ENCODE measurements at regions not wholly inside any gene's neighbourhood (a gene's known extent, or its start where the extent isn't known, plus 50 kb on each side); places are given as distances from the start of the nearest gene placed in this dataset.
"Not testable (repeated sequence)": the region's sequence is repeated elsewhere in the genome, so short reads cannot be mapped to it uniquely, and the experiment has no call there.

DNA sequence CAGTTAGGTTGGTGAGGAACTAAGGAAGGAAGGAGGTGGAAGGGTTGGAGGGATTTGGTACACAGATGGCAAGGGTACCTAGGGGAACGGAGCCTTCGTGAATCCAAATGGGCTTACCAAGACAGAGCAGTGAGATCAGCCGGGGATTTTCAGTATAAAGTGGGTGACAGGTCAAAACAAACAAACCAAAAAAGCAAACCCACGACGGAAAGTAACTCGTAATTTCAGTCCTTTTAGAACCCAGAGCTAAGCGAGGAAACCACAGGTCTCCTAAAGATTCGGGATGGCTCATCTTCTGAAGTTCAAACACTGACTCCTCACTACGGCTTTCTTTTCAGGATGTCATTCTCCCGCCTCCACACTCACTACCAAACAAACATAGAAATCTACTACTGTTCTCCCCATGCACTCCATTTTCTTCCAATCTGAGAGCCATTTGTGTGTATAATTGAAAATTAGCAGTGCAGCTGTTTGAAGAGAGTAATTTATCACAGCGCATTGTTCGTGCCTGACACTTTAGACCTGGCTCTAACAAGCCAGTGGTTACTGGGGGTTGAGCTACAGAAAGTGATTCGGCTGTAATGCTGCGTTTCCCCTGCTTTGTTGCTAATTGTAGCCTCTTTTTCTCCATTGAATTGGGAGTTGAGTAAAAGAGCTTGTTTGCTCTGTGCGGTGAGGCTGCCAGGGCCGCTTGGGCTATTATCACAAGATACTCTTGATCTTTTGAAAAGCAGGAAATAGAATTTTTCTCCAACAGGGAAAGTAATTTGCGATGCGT lies 64.7 kb upstream of the CCDC39 start:
- DNase-seq, result no peak

DNA sequence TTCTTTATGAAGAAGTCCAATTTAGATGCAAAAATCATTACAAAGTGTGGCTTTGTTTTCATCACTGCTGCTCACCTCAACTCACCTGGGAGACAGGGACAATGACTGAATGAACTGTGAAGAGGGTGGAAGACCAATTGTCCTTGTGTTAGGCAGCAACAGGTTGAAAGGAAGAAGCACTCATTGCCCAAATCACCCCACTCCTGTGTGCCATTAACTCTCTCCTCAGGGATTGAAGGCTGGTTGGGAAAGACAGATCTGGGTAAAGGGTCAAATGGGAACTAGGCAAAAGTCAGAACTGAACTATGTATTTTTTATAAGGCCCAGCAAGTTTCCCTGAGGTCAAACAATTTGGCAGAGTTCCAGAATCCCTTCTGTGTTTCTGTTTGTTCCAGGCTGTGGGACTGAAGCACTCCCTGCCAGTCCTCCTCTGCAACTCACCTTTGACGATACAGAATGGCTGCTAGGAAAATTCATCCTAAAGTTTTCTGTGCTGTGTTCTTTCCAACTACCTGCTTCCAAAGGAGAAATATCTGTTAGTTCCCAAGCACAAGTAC lies 68.6 kb upstream of the CCDC39 start:
- DNase-seq, result no peak

DNA sequence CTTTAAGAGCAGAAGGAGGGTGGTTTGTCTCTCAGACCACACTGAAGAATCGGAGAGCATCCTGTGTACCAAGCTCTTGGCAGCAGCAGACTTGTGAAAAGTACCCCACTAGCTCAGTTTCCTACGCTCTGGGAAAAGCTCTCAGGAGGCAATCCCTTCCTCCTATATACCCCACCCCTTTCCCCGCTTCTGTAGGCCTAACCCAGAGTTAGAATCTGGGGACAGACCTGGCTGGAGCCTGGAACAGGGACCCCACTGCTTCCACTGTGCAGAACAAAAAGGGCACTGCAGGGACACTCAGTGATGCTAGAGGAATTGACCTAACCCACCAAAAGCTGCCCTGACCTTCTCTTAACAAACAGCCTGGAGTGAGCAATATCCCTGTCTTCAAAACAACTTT lies 70.0 kb upstream of the CCDC39 start:
- no peak for DNase-seq

DNA sequence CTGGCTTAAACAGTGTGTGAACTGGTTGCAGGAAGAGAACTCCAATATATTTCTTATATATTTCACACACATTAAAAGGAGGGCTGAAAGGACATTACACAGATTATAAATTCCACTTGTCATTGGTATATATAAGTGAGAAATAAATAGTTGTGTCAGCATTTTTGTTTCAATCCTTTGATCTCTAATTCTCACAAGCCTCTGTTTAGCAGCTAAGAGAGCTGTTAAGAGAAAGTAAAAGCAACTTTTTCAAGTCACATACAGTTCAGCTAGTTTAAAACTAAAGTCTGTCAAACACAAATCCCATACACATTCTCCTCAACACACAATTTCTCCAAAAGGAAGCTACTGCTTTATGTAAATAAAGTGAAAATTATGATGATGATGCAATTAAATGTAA lies 70.5 kb upstream of the CCDC39 start:
- no peak for DNase-seq

DNA sequence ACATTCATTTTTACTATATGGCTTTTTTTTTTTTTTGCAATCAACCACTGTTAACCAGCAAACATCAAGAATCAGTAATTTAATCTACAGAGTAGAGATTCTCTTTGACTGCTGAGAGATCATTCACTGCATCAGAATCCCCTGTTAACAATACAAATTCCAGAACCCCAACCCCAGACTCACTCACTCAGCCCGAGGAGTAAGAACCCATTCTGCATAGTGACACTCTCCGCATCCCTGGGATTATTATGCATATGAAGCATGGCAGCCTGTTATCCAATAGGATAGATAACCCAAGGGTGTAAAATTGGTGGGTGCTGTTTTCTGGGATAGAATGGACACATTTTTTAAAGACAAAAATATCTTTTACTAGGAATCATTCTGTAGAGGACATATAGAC lies 76.3 kb upstream of the CCDC39 start:
- DNase-seq, result no peak

DNA sequence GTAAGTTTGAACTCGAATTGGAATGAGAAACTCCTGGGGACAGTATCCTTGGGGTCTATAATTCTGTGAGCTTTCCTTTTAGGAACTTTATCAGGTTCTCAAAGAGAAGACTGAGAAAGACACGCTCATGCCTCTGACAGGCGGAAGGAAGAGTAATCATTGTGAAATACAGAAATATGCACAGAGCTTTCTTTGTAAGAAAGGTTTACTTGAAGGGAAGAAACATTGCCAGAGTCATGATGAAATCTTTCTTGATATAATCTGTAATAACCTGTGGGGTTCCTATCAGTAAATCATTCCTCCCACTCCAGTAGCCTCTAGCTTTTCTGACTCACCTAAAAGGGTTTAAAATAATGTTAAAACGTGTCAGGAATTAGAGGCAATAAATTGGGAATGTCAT lies 83.6 kb upstream of the CCDC39 start:
- no peak for DNase-seq

DNA sequence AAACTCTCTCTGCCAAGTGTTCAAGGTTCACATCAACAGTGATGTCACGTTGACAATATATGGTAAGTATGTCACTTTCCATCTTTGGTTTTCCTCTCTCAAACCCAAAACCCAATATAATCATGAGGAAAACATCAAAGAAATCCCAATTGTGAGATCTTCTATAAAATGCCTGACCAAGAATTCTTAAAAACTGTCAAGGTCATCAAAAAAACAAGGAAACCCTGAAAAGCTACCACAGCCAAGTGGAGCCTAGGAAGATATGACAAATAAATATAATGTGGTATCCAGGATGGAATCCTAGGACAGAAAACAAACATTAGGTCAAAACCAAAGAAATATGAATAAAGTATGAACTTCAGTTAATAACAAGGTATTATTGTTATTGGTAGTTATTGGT lies 85.2 kb upstream of the CCDC39 start:
- DNase-seq, result no peak

DNA sequence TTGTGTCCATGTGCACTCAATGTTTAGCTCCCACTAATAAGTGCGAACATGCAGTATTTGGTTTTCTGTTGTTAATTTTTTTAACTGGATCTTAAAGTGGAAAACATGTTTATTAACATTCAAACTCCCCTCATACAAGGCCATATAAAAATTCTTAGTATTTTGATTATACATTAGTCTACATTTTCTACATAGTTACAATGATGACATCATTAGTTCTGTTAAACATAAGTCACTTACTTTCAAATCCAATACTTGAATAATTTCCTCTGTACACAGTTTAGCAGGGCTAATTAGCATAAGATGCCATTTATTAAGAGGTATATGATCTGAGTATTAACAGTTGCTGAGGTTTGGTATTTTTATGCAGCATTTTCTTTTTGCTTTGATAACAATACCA lies 91.3 kb upstream of the CCDC39 start:
- no peak for DNase-seq

DNA sequence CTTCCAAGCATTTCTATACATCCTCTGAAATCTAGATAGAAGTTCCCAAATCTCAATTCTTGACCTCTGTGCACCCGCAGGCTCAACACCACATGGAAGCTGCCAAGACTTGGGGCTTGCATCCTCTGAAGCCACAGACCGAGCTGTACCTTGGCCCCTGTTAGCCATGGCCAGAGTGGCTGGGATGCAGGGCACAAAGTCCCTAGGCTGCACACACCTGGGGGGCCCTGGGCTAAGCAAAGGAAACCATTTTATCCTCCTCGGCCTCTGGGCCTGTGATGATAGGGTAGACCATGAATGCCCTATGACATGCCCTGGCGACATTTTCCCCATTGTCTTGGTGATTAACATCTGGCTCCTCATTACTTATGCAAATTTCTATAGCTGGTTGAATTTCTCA lies 97.1 kb upstream of the CCDC39 start:
- DNase-seq, result no peak

DNA sequence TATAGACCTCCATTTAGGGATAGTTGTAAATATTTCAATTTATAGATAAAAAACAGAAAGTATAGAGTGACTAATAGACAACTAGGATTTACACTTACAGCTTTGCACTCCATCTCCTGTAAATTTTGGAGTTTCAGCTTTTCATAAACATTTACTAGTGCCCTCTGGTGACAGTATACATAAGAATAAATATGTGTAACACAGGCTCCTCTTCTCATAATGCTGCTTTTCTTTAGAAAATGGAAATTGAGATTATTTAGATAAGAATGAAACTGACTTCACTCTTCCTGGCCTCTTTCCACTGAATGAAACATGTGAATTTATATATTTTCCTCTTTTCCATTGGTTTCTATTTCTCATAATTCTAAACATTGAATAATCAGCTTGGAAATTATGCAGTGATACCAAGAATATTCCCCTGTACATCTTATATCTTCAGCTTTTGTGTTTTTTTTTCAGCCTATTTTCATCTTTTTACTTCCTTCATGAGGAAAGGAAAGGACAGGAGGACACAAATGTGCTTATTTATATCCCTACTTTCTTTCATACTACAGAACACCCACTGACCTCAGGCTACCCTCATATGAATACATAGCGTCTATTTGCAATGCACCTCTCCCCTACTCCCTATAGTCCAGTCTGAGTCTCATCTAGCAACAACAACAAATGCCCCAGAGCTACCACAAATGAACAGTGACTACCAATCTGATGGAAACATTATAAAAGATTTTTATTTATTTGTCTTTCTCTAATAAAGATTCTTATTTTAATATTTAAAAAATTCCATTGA lies 103.1 kb upstream of the CCDC39 start:
- DNase-seq, result no peak

DNA sequence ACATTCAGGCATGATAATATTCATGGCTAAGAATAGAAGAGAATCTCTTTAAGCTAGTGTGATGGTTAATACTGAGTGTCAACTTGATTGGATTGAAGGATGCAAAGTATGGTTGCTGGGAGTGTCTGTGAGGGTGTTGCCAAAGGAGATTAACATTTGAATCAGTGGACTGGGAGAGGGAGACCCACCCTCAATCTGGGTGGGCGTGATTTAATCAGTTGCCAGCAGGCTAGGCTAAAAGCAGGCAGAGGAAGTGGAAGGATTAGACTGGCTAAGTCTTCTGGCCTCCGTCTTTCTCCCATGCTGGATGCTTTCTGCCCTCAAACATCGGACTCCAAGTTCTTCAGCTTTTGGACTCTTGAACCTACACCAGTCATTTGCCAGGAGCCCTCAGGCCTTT lies 106.9 kb upstream of the CCDC39 start:
- DNase-seq, result not testable (repeated sequence)

DNA sequence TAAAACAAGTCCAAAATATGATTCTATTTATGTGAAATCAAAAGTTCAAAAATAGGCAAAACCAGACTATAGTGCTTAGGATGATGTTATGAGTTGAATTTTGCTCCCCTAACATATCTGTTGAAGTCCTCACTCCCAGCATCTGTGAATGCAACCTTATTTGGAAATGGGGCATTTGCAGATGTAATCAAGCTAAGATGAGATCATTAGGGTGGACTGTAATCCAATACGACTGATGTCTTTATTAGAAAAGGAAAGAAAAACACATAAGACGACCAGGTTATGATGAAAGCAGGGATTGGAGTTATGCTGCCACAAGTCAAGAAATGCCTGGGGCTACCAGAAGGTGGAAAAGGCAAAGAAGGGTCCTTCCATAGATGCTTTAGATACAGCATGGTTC lies 110.5 kb upstream of the CCDC39 start:
- DNase-seq, result no peak

DNA sequence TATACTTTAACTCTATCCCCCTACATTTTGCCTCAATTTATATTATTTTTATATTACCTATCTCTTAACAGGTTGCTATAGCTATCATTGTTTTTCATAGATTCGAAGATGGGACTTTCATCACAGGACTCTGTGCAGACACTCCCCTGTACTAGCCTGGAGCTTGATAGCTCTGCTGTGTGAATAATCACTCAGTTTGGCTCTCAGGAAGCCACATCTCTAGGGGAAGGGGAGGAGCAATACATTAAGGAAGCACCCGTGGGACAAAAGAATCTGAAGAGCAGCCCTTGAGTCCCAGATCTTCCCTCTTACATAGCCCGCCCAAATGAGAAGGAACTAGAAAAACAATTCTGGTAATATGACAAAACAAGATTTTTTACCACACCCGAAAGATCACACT lies 114.3 kb upstream of the FXR1 start:
- DNase-seq, result no peak

DNA sequence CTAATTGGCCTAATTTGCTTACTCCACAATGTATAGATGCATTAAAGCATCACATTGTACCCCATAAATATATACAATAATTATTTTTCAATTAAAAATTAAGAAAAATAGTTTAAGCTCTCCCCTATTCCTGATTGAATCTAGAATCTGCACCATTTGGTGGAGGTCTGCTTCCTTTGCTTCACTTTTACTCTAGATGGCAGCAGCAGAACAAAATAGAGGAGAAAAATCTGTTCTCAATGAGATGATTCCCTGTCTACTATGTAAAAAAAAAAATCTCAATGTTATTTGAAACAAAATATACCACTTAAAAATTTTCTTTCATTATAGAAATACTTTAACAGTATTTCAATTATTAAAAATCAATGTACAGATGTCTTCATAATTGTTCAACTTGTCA lies 109.6 kb upstream of the FXR1 start:
- DNase-seq, result peak; percentile 21

DNA sequence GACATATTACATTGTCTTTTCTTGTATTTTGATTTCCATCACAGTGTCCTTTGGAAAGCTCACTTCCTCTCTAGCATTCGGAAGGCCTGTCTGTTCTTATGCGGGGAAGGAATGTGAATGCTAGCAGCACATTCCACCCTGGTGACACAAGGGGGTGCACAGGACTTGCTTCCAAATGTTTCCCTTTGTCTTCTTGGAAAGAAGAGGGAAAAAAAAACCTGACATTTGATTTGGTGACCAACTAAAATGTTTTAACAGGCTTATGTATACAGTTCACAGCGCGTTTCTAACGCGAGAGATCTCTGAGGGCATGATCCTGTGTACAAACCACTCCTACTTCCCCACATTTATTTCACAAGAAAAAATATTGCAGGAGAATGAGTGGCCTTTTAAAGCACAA lies 107.6 kb upstream of the FXR1 start:
- peak; percentile 54 for DNase-seq

DNA sequence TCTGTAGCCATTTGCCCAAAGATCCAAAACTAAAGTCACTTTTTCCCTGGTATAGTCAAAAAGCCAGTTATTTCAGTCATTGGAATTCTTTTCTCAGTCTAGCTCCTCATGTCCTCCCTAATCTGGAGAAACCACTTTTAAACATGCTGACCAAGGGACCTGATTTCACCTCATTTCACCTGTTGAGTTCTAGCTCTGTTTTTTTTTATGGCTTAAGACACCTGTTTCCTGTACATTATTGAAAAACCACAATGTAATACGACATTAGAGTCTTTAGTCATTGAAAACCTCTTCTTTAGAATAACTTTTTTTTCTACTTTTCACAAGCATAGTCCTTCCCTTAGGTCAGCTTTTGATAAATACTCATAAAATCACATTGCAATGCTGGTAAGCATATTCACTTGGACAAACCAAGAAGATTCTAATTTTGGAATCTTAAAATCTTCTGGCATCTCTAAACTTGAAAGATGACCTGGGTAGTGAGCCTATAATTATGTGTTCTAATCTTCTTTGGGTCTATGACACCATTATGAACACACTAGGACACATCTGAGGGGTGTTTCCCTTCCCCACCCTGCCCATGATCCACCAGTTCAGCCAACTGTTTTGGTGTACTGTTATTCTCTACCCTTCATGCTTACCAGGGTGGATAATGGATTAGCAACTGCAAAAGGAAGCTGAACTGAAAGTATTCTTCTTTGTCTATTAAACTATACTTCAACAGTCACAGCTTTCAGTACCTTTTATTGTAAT lies 103.5 kb upstream of the FXR1 start:
- DNase-seq, result no peak

DNA sequence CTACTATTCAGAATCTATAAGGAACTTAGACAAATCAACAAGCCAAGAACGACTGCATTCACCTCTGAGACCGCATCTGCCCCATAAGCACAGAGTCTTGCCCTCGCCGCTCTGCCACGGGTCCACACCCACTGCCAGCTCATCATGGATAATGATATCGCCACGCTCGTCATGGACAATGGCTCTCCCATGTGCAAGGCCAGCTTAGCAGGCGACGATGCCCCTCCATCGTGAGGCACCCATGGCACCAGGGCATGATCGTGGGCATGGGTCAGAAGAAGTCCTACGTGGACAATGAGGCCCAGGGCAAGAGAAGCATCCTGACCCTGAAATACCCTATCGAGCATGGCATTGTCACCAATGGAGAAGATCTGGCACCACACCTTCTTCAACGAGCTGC lies 92.1 kb upstream of the FXR1 start:
- DNase-seq, result no peak

DNA sequence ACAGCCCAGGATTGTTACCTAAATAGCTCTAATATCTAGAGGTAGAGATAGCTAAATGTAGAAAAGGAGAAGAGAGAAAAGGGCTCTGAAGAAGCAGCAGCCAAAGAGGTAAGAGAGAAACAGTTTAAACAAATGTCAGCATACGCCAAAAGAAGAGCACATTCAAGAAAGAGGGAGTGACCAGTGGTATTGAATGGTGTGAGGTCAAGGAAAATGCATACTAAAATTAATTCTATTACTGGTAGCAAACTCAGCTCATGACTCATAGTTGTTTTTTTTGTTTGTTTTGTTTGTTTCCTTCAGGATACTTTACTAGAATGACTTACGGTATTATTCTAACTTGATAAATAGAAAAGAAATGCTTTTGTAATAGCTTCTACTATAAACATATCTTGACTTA lies 86.5 kb upstream of the FXR1 start:
- no peak for DNase-seq

DNA sequence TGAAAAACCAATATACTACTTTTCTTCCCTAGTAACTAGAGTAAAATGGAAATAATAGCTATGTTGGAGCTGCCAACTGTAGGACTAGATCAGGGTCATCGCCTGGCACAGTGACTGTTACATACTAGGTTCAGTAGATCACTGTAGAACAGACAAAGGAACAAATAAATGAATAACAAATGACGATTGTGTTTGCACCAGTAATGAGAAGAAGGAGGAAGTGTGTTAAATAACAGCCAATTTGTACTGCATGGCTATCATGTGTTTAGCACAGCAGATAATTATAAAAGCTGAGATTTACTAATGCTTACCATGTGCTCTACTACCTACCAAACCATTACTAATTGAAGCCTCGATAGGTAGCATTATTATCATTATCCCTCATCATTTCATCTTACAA lies 85.3 kb upstream of the FXR1 start:
- no peak for DNase-seq

DNA sequence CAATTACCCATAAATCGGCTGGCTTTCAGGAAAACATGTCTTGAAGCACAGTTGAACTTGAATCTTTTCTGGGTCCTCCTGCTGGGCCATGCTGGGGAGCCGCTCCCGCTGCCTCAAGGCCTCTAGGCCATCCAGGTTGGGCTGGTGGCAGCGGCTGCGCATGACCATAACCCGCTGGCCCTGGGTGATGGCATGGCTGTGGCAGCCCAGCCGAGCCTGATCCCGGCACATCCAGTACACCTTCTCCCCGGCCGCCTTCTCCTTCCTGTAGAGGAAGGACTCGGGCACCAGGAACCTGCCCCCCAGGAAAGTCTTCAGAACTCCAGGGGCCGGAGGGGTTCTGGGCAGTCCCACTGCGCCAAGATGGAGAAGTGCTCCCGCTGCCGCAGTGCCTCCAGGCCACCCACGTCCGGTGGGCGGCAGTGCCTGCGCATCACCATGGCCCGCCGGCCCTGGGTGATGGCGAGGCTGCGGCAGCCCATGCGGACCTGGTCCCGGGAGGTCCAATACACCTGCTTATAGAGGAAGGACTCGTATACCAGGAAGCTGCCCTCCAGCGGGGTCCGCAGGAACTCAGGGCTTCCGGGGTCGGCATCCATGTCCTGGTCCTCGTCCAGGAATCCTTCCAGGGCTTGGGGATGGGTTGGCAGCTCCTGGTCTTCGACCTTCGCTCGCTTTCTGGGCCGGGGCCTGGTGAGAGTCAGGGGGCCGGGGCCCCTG lies 84.3 kb upstream of the FXR1 start:
- no peak for DNase-seq

DNA sequence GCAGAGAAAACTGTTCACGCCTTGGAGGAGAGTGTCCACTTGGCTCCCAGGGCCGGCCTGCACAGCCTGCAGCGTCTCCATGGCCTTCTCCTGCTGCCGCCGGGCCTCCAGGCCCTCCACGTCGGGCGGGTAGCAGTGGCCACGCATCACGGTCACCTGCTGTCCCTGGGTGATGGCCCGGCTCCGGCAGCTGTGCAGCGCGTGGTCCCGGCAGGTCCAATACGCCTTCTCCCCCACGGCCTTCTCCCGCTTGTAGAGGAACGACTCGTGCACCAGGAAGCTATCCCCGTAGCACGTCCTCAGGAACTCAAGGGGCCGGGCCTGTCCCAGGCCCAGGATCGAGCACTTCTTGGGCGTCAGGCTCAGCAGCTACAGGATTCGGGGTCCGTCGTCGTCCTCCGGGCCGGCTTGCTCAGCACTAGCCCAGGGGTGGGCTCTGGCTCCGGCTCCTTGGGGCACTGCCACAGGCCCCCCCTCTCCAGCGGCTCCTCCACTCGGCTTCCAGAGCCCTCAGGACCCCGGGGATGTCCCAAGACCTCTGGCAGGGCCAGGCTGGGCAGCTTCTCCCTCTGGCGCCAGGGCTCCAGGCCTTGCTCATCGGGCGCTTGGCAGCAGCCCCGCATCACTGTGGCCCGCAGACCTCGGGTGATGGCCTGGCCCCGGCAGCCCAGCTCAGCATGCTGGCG lies 83.6 kb upstream of the FXR1 start:
- DNase-seq, result no peak

All from fibroblast of upper back skin (primary cell).